Calu3 (cell line): ENCODE measurements at regions not wholly inside any gene's neighbourhood (a gene's known extent, or its start where the extent isn't known, plus 50 kb on each side); places are given as distances from the start of the nearest gene placed in this dataset.
"Not testable (repeated sequence)": the region's sequence is repeated elsewhere in the genome, so short reads cannot be mapped to it uniquely, and the experiment has no call there.

Experiments
- BruUV-seq: library from RNA; stranded (reverse); fragments of 400-500 nt; replicated peaks from 2 replicates; lab custom pipeline; 2021; lab: Mats Ljungman, UMichigan
- CTCF ChIA-PET: fragments of 300-600 bp; sonication (Branson Sonifier 250); formaldehyde crosslinking; loops from one replicate; lab custom pipeline; 2022; ENCODE audit warnings: antibody characterized with exemption; lab: Charles Lee
- DNase-seq: peaks from one replicate; pipeline ENCODE4 v3.0.0; 2022
- H3K27ac Mint-ChIP-seq: one replicate; pipeline ENCODE4 v1.8.0; 2022; ENCODE audit warnings: mixed read lengths; ENCODE audit not compliant: unreplicated experiment
- H3K27me3 Mint-ChIP-seq: one replicate; pipeline ENCODE4 v1.8.0; 2022; ENCODE audit warnings: mixed read lengths; ENCODE audit not compliant: unreplicated experiment
- H3K36me3 Mint-ChIP-seq: one replicate; pipeline ENCODE4 v1.8.0; 2022; ENCODE audit warnings: mild to moderate bottlenecking, moderate library complexity, mixed read lengths; ENCODE audit not compliant: insufficient read depth, unreplicated experiment
- H3K4me1 Mint-ChIP-seq: one replicate; pipeline ENCODE4 v1.8.0; 2022; ENCODE audit warnings: mild to moderate bottlenecking, low read depth, mixed read lengths; ENCODE audit not compliant: unreplicated experiment
- H3K4me3 Mint-ChIP-seq: one replicate; pipeline ENCODE4 v1.8.0; 2022; ENCODE audit warnings: mild to moderate bottlenecking, low read depth, moderate library complexity, mixed read lengths; ENCODE audit not compliant: unreplicated experiment
- H3K9me3 Mint-ChIP-seq: one replicate; pipeline ENCODE4 v1.8.0; 2022; ENCODE audit warnings: low read depth, mixed read lengths; ENCODE audit not compliant: unreplicated experiment
- intact Hi-C: fragments of 100-400 bp; cut with micrococcal nuclease; formaldehyde crosslinking; loops from one replicate; pipeline ENCODE4 v1.10.0; 2022; ENCODE audit not compliant: unreplicated experiment
- TF ChIP-seq, protein P1 (sequence below): fragments of 200-600 bp; IDR thresholded peaks from one replicate; pipeline ENCODE4 v1.8.0; 2022; ENCODE audit warnings: antibody characterized with exemption; ENCODE audit not compliant: unreplicated experiment

DNA sequence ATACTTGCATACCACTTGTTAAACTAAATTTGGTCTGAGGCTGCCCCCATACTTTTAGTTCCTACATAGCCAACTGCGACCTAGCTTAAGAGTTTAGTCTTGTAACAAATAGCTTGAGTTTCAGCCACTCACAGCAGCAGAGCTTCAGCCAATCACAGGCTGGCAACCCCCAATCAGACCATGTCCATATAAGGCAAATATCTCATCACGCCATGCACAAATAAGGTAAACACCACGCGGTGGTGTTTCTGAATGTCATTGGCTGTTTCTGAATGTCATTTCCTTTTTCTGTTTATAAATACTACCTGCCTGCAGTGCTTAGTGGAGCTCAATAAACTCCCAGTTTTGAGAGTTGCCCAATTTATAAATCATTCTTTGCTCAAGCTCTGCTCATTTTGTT is 143.1 kb upstream of the MAD2L1 start:
- no peaks in the 10 kb centered on the region for H3K27me3 Mint-ChIP-seq
- H3K4me1 Mint-ChIP-seq, result no peaks in the 10 kb centered on the region
- intact Hi-C loops, result no loop called here
- no peak for DNase-seq
- CTCF ChIA-PET, result no interaction called here
- H3K36me3 Mint-ChIP-seq, result no peaks in the 10 kb centered on the region
- no peak overlapping the region for H3K27ac Mint-ChIP-seq
- no TSS peak for BruUV-seq
- TF ChIP-seq, protein P1, sequence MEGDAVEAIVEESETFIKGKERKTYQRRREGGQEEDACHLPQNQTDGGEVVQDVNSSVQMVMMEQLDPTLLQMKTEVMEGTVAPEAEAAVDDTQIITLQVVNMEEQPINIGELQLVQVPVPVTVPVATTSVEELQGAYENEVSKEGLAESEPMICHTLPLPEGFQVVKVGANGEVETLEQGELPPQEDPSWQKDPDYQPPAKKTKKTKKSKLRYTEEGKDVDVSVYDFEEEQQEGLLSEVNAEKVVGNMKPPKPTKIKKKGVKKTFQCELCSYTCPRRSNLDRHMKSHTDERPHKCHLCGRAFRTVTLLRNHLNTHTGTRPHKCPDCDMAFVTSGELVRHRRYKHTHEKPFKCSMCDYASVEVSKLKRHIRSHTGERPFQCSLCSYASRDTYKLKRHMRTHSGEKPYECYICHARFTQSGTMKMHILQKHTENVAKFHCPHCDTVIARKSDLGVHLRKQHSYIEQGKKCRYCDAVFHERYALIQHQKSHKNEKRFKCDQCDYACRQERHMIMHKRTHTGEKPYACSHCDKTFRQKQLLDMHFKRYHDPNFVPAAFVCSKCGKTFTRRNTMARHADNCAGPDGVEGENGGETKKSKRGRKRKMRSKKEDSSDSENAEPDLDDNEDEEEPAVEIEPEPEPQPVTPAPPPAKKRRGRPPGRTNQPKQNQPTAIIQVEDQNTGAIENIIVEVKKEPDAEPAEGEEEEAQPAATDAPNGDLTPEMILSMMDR, result no peak
- H3K9me3 Mint-ChIP-seq, result peaks cover 3% of the 10 kb centered on the region
- no peak overlapping the region for H3K4me3 Mint-ChIP-seq

DNA sequence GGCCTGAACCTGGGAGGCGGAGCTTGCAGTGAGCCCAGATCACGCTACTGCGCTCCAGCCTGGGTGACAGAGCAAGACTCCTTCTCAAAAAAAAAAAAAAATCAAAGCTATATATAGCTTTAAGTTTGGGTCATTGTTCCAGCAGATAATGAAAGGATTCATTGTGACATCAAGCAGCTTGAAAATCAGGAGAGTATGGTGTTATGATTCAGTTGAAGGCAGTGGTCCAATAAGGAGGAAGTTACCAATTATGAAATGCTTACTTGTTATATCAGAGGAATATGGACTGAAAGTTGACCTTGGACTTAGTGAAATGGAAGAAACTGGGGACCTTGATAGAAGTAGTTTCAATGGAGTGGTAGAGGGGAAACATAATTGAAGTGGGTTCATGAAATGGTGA is 140.4 kb upstream of the MAD2L1 start:
- no peaks in the 10 kb centered on the region for H3K36me3 Mint-ChIP-seq
- H3K4me1 Mint-ChIP-seq, result no peaks in the 10 kb centered on the region
- H3K9me3 Mint-ChIP-seq, result peaks cover 5% of the 10 kb centered on the region
- CTCF ChIA-PET, result interaction anchor here (0.6 kb wide), 1 partner anchor 692 kb away, joined by 6 read pairs; no protein-coding TSS in a partner anchor
- H3K4me3 Mint-ChIP-seq, result no peak overlapping the region
- intact Hi-C loops, result no loop called here
- H3K27ac Mint-ChIP-seq, result no peak overlapping the region
- TF ChIP-seq, protein P1, result no peak
- H3K27me3 Mint-ChIP-seq, result no peaks in the 10 kb centered on the region
- no TSS peak for BruUV-seq
- no peak for DNase-seq

DNA sequence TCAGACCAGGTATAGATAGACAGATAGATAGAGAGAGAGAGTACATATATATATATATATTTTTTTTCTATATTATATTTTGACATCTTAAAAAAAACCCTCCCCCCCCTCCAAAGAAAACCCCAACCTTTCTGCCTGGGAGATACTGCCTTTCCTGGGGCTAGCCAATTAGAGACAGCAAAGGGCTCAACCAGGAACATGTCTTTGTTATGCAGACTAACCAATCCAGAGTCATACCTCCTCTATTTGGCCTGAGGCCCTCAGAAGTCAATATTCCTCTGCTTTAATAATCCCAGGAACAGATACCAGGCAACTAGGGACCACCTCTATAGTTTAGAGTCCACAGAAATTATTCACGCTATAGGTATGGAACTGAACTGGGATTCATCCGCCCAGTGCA is 135.6 kb upstream of the MAD2L1 start:
- no peaks in the 10 kb centered on the region for H3K27me3 Mint-ChIP-seq
- CTCF ChIA-PET, result no interaction called here
- no peaks in the 10 kb centered on the region for H3K4me1 Mint-ChIP-seq
- H3K36me3 Mint-ChIP-seq, result no peaks in the 10 kb centered on the region
- intact Hi-C loops, result no loop called here
- no TSS peak for BruUV-seq
- TF ChIP-seq, protein P1, result no peak
- peaks cover 4% of the 10 kb centered on the region for H3K9me3 Mint-ChIP-seq
- H3K4me3 Mint-ChIP-seq, result no peak overlapping the region
- DNase-seq, result no peak
- H3K27ac Mint-ChIP-seq, result no peak overlapping the region

DNA sequence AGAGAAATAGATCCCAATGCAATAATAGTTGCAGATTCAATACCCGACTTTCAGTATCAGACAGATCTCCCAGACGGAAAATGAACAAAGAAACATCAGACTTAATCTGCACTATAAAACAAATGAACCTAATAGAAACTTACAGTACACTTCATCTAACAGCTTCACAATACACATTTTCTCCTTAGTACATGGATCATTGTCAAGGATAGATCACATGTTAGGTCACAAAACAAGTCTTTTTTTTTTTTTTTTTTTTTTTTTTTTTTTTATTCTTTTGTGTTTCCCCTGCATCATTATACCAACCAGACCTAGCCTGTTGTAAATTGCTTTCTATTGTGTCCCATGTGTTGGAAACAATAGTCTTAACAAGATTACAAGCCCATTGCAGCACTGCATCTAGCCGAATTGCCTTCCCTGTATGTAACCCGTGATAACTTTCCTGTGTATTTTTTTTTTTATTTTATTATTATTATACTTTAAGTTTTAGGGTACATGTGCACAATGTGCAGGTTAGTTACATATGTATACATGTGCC is 134.0 kb upstream of the MAD2L1 start:
- H3K27ac Mint-ChIP-seq, H3K27me3 Mint-ChIP-seq, CTCF ChIA-PET, intact Hi-C loops, H3K4me3 Mint-ChIP-seq, H3K4me1 Mint-ChIP-seq, H3K36me3 Mint-ChIP-seq, DNase-seq, BruUV-seq, H3K9me3 Mint-ChIP-seq: not testable (repeated sequence)

DNA sequence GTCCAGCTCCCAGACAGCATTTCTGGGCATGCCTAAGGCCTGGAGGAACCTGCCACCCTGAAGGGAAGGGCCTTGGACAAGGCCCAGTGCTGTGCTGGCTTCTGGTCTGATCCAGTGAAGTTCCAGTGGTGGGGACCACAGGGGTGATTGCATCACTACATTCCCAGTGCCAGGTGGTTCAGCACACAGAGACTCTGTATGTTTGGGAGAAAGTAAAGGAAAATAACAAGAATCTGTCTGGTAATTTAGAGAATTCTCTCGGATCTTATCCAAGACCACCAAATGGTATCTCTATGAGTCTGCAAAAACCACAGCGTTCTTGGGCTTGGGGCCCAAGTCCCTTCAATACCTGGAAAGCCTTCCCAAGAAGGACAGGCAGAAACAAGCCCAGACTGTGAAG is 131.8 kb upstream of the MAD2L1 start:
- no peaks in the 10 kb centered on the region for H3K36me3 Mint-ChIP-seq
- no peaks in the 10 kb centered on the region for H3K9me3 Mint-ChIP-seq
- CTCF ChIA-PET, result no interaction called here
- intact Hi-C loops, result no loop called here
- no peaks in the 10 kb centered on the region for H3K27me3 Mint-ChIP-seq
- H3K4me1 Mint-ChIP-seq, result no peaks in the 10 kb centered on the region
- no peak for DNase-seq
- no peak overlapping the region for H3K27ac Mint-ChIP-seq
- H3K4me3 Mint-ChIP-seq, result no peak overlapping the region
- TF ChIP-seq, protein P1, result no peak
- BruUV-seq, result no TSS peak
